ENCODE measurements at regions not wholly inside any gene's neighbourhood (a gene's known extent, or its start where the extent isn't known, plus 50 kb on each side); places are given as distances from the start of the nearest gene placed in this dataset.
A peak's percentile ranks its signal among the peaks of the same experiment; 100 is the strongest.

GRCh38 chr17:77433385-77434135 lies 292.8 kb downstream of the SEC14L1 start:
- Histone ChIP-seq H3K4me3 (ENCODE audit: low read length) (peak overlapping the region; percentile 11), H2AFZ (ENCODE audit: low read depth, low read length) (peak overlapping the region; percentile 11), H3K9me3 (ENCODE audit: low read length) (no peaks in the 10 kb centered on the region), H3K27me3 (ENCODE audit: insufficient read depth, low read length) (no peaks in the 10 kb centered on the region), H3K4me1 (ENCODE audit: insufficient read depth, low read length) (peaks cover 50% of the 10 kb centered on the region), H3K36me3 (ENCODE audit: insufficient read depth, low read length) (no peaks in the 10 kb centered on the region)

DNA sequence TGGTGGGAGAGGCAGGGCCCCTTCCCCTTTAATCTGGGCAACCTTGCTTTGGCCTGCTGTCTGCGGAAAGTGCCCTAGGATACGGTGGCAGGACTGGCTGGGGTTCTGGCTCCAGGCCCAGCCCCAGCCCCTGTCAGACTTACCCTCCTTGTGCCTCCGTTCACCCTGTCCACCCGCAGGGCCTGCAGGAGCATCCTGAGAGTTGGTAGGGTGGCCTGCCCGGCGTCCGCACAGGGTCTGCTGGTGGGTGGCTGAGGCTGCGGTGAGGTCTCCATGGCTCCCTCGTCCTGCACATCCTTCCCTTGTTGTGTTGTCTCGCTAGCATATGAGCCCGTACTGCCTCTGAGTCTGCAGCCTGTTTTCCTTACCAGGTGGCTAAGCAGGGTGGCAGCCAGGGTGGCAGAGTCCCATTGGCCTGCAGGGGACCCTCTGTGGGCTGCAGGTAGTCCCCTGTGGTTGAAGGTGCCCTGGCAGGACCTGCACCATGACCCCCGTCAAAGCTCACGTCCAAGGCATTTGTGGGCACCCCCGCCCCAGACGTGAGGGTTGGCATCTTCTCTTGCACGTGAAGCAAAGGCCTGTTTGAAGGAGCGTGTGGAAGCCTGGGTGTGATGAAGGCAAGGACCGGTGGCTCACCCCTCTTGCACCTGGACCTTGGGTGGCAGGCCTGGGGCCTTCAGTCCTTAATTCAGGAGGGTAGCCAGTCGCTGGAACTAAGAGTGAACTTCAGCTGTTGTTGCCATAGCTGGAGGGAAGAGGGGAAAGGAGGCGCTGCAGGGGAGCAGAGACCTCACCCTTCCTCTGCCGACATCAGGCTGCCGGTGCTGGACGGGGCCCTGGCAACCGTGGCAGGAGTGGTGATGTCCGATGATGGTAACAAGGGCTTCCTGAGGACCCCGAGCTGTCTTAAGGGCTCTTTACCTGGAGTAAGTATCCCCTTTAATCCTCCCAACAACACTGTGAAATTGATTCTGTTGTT lies 293.7 kb downstream of the SEC14L1 start:
- H3K9me3 ChIP-seq (ENCODE audit: low read length): no peaks in the 10 kb centered on the region
- peak overlapping the region; percentile 11 for H2AFZ ChIP-seq (ENCODE audit: low read depth, low read length)
- H3K4me3 ChIP-seq (ENCODE audit: low read length): peak overlapping the region; percentile 11
- H3K27me3 ChIP-seq (ENCODE audit: insufficient read depth, low read length): no peaks in the 10 kb centered on the region
- no peaks in the 10 kb centered on the region for H3K36me3 ChIP-seq (ENCODE audit: insufficient read depth, low read length)
- peaks cover 50% of the 10 kb centered on the region for H3K4me1 ChIP-seq (ENCODE audit: insufficient read depth, low read length)

DNA sequence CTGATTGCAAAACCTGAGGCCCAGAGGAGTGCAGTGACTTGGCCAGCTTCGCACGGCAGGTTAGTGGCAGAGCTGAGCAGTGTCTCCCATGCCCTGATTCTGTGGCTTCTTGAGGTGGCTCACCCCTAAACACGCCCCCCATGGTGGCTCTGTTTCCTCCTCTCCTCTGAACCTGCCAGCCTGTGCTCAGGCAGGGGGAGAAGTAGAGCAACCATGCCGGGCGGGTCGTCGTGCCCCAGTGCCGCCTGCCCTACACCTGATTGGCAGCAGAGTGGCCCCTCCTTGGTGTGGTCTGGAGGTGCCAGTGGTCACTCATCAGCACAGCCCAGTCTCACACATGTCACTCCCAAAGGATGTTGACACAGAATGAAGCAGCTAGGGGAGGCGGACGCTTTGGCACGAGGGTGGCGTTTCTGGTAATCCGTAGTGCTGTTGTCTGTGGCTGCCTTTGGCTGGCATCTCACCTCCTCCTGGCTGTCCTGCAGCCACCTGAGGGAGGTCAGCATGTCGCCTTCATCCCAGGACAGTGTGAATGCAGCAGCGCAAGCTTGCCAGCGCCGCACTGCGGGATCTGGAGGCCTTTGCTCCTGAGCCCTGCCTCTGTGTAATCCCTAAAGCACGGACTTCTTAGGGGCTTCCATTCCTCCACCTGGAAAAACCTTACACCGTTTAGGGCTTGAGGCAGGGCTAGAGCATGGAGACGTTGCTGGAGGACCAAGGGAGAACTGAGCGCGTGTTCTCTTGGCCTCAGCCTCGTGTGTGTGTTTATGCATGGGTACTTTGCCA lies 294.7 kb downstream of the SEC14L1 start:
- H3K4me3 ChIP-seq (ENCODE audit: low read length): no peak overlapping the region
- no peaks in the 10 kb centered on the region for H3K27me3 ChIP-seq (ENCODE audit: insufficient read depth, low read length)
- H2AFZ ChIP-seq (ENCODE audit: low read depth, low read length): no peak overlapping the region
- H3K9me3 ChIP-seq (ENCODE audit: low read length): no peaks in the 10 kb centered on the region
- peaks cover 47% of the 10 kb centered on the region for H3K4me1 ChIP-seq (ENCODE audit: insufficient read depth, low read length)
- no peaks in the 10 kb centered on the region for H3K36me3 ChIP-seq (ENCODE audit: insufficient read depth, low read length)

GRCh38 chr17:77436058-77436442 lies 295.3 kb downstream of the SEC14L1 start:
- Histone ChIP-seq H3K9me3 (ENCODE audit: low read length) (no peaks in the 10 kb centered on the region), H2AFZ (ENCODE audit: low read depth, low read length) (no peak overlapping the region), H3K27me3 (ENCODE audit: insufficient read depth, low read length) (no peaks in the 10 kb centered on the region), H3K4me1 (ENCODE audit: insufficient read depth, low read length) (peaks cover 46% of the 10 kb centered on the region), H3K4me3 (ENCODE audit: low read length) (no peak overlapping the region), H3K36me3 (ENCODE audit: insufficient read depth, low read length) (no peaks in the 10 kb centered on the region)

GRCh38 chr17:77436481-77436880 lies 295.7 kb downstream of the SEC14L1 start:
- no peak overlapping the region for H2AFZ ChIP-seq (ENCODE audit: low read depth, low read length)
- no peak overlapping the region for H3K4me3 ChIP-seq (ENCODE audit: low read length)
- H3K36me3 ChIP-seq (ENCODE audit: insufficient read depth, low read length): no peaks in the 10 kb centered on the region
- H3K27me3 ChIP-seq (ENCODE audit: insufficient read depth, low read length): no peaks in the 10 kb centered on the region
- H3K9me3 ChIP-seq (ENCODE audit: low read length): no peaks in the 10 kb centered on the region
- peaks cover 46% of the 10 kb centered on the region for H3K4me1 ChIP-seq (ENCODE audit: insufficient read depth, low read length)

GRCh38 chr17:77437017-77437416 lies 296.2 kb downstream of the SEC14L1 start:
- H2AFZ ChIP-seq (ENCODE audit: low read depth, low read length): no peak overlapping the region
- no peaks in the 10 kb centered on the region for H3K36me3 ChIP-seq (ENCODE audit: insufficient read depth, low read length)
- peaks cover 46% of the 10 kb centered on the region for H3K4me1 ChIP-seq (ENCODE audit: insufficient read depth, low read length)
- H3K9me3 ChIP-seq (ENCODE audit: low read length): no peaks in the 10 kb centered on the region
- H3K4me3 ChIP-seq (ENCODE audit: low read length): no peak overlapping the region
- no peaks in the 10 kb centered on the region for H3K27me3 ChIP-seq (ENCODE audit: insufficient read depth, low read length)

DNA sequence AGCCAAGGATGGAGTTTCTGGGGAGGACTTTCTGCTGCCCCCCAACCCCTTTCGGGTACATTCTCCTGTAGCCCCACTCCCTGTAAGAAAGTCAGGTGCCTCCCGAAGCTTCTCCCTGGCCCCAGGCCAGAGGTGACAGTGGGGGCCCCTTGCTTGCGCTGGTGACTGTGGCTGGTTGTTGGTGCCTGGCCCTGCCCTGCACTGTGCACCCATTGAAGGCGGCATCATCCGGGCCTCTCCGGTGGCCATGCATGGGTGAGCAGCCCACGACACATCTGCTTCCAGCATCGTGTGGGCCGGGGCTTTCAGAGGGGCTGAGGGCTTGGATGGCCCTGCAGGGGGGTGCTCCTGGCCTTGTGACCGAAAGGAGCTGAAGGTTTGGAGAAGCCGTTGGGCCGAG lies 297.0 kb downstream of the SEC14L1 start:
- Histone ChIP-seq H3K9me3 (ENCODE audit: low read length) (no peaks in the 10 kb centered on the region), H2AFZ (ENCODE audit: low read depth, low read length) (no peak overlapping the region), H3K27me3 (ENCODE audit: insufficient read depth, low read length) (no peaks in the 10 kb centered on the region), H3K36me3 (ENCODE audit: insufficient read depth, low read length) (no peaks in the 10 kb centered on the region), H3K4me3 (ENCODE audit: low read length) (no peak overlapping the region), H3K4me1 (ENCODE audit: insufficient read depth, low read length) (peaks cover 40% of the 10 kb centered on the region)

- H3K36me3 ChIP-seq (ENCODE audit: insufficient read depth, low read length): no peaks in the 10 kb centered on the region
- H3K4me1 ChIP-seq (ENCODE audit: insufficient read depth, low read length): peaks cover 32% of the 10 kb centered on the region
- H2AFZ ChIP-seq (ENCODE audit: low read depth, low read length): no peak overlapping the region
- no peaks in the 10 kb centered on the region for H3K9me3 ChIP-seq (ENCODE audit: low read length)
- H3K27me3 ChIP-seq (ENCODE audit: insufficient read depth, low read length): no peaks in the 10 kb centered on the region
- no peak overlapping the region for H3K4me3 ChIP-seq (ENCODE audit: low read length)
These were observed 297.7 kb downstream of the SEC14L1 start for GRCh38 chr17:77438241-77439188.

- Histone ChIP-seq H2AFZ (ENCODE audit: low read depth, low read length) (no peak overlapping the region), H3K9me3 (ENCODE audit: low read length) (no peaks in the 10 kb centered on the region), H3K4me3 (ENCODE audit: low read length) (no peak overlapping the region), H3K36me3 (ENCODE audit: insufficient read depth, low read length) (no peaks in the 10 kb centered on the region), H3K27me3 (ENCODE audit: insufficient read depth, low read length) (no peaks in the 10 kb centered on the region), H3K4me1 (ENCODE audit: insufficient read depth, low read length) (peaks cover 23% of the 10 kb centered on the region)
These were observed 298.6 kb downstream of the SEC14L1 start for GRCh38 chr17:77439189-77440018.

DNA sequence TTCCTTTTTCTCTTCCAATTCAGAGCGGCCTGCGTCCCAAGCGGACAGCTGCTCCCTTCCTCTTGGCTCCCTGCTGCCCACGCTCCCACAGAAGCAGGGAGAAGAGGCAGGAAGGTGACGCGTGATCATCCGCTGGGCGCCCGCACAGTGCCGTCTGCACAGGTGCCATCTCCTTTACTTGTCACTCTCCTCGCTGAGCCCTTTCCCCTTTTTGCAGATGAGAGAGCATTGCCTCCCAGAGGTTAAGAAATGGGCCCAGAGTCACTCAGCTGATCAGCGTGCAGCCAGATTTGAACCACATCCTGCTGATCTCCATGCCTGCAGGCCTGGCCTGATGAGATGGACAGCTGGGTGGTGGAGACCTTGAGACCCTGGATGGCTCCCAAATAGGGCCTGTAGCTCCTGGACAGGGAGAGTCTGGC lies 299.8 kb downstream of the SEC14L1 start:
- Histone ChIP-seq H3K4me1 (ENCODE audit: insufficient read depth, low read length) (peaks cover 14% of the 10 kb centered on the region), H3K27me3 (ENCODE audit: insufficient read depth, low read length) (no peaks in the 10 kb centered on the region), H3K4me3 (ENCODE audit: low read length) (no peak overlapping the region), H3K9me3 (ENCODE audit: low read length) (no peaks in the 10 kb centered on the region), H2AFZ (ENCODE audit: low read depth, low read length) (no peak overlapping the region), H3K36me3 (ENCODE audit: insufficient read depth, low read length) (no peaks in the 10 kb centered on the region)

- Histone ChIP-seq H2AFZ (ENCODE audit: low read depth, low read length) (no peak overlapping the region), H3K9me3 (ENCODE audit: low read length) (no peaks in the 10 kb centered on the region), H3K4me3 (ENCODE audit: low read length) (no peak overlapping the region), H3K36me3 (ENCODE audit: insufficient read depth, low read length) (no peaks in the 10 kb centered on the region), H3K4me1 (ENCODE audit: insufficient read depth, low read length) (peaks cover 7% of the 10 kb centered on the region), H3K27me3 (ENCODE audit: insufficient read depth, low read length) (no peaks in the 10 kb centered on the region)
These were observed 300.6 kb downstream of the SEC14L1 start for GRCh38 chr17:77441130-77441920.

Measured in neuron (in vitro differentiated cells).